ENCODE measurements at regions not wholly inside any gene's neighbourhood (a gene's known extent, or its start where the extent isn't known, plus 50 kb on each side); places are given as distances from the start of the nearest gene placed in this dataset.

GRCh38 chr10:105549731-105550130 lies 908.6 kb downstream of the SORCS3 start:
- no peak for TF ChIP-seq CTCF (IDR thresholded peaks at IDR 0.05; ENCODE audit: unreplicated experiment in 3 of 3)
- peaks cover 6% of the 10 kb centered on the region for H3K9me3 Mint-ChIP-seq
- H3K36me3 Mint-ChIP-seq (ENCODE audit: low read depth): no peaks in the 10 kb centered on the region
- H3K27ac Mint-ChIP-seq: no peak overlapping the region
- no peaks in the 10 kb centered on the region for H3K4me1 Mint-ChIP-seq
- H3K4me3 Mint-ChIP-seq: no peak overlapping the region
- H3K27me3 Mint-ChIP-seq (ENCODE audit: low read depth): no peaks in the 10 kb centered on the region

- H3K4me3 Mint-ChIP-seq: no peak overlapping the region
- H3K27ac Mint-ChIP-seq: no peak overlapping the region
- H3K9me3 Mint-ChIP-seq: peaks cover 6% of the 10 kb centered on the region
- no peak for TF ChIP-seq CTCF (IDR thresholded peaks at IDR 0.05; ENCODE audit: unreplicated experiment in 3 of 3)
- H3K36me3 Mint-ChIP-seq (ENCODE audit: low read depth): no peaks in the 10 kb centered on the region
- H3K27me3 Mint-ChIP-seq (ENCODE audit: low read depth): no peaks in the 10 kb centered on the region
- no peaks in the 10 kb centered on the region for H3K4me1 Mint-ChIP-seq
Measured at GRCh38 chr10:105545101-105545500, 904.0 kb downstream of the SORCS3 start.

- Mint-ChIP-seq H3K4me1 (no peaks in the 10 kb centered on the region), H3K9me3 (no peaks in the 10 kb centered on the region)
Measured at GRCh38 chr10:105540381-105540780, 899.3 kb downstream of the SORCS3 start.

GRCh38 chr10:105538874-105539273 lies 897.8 kb downstream of the SORCS3 start:
- Mint-ChIP-seq H3K36me3 (ENCODE audit: low read depth) (no peaks in the 10 kb centered on the region), H3K9me3 (peaks cover 3% of the 10 kb centered on the region), H3K4me1 (no peaks in the 10 kb centered on the region), H3K4me3 (no peak overlapping the region), H3K27ac (no peak overlapping the region), H3K27me3 (ENCODE audit: low read depth) (no peaks in the 10 kb centered on the region)
- no peak for TF ChIP-seq CTCF (IDR thresholded peaks at IDR 0.05; ENCODE audit: unreplicated experiment in 3 of 3)

More at GRCh38 chr10:105540381-105540780, 899.3 kb downstream of the SORCS3 start:
- H3K27me3 Mint-ChIP-seq (ENCODE audit: low read depth): no peaks in the 10 kb centered on the region
- TF ChIP-seq CTCF (IDR thresholded peaks at IDR 0.05; ENCODE audit: unreplicated experiment in 3 of 3): no peak
- no peaks in the 10 kb centered on the region for H3K36me3 Mint-ChIP-seq (ENCODE audit: low read depth)
- no peak overlapping the region for H3K4me3 Mint-ChIP-seq
- H3K27ac Mint-ChIP-seq: no peak overlapping the region

GRCh38 chr10:105535478-105535877 lies 894.4 kb downstream of the SORCS3 start:
- H3K4me3 Mint-ChIP-seq: no peak overlapping the region
- peaks cover 12% of the 10 kb centered on the region for H3K9me3 Mint-ChIP-seq
- H3K4me1 Mint-ChIP-seq: no peaks in the 10 kb centered on the region
- no peak for TF ChIP-seq CTCF (IDR thresholded peaks at IDR 0.05; ENCODE audit: unreplicated experiment in 3 of 3)
- H3K27me3 Mint-ChIP-seq (ENCODE audit: low read depth): no peaks in the 10 kb centered on the region
- no peaks in the 10 kb centered on the region for H3K36me3 Mint-ChIP-seq (ENCODE audit: low read depth)
- H3K27ac Mint-ChIP-seq: no peak overlapping the region

GRCh38 chr10:105534086-105534485 lies 893.0 kb downstream of the SORCS3 start:
- H3K9me3 Mint-ChIP-seq: peaks cover 12% of the 10 kb centered on the region
- H3K4me3 Mint-ChIP-seq: no peak overlapping the region
- no peak for TF ChIP-seq CTCF (IDR thresholded peaks at IDR 0.05; ENCODE audit: unreplicated experiment in 3 of 3)
- no peak overlapping the region for H3K27ac Mint-ChIP-seq
- H3K4me1 Mint-ChIP-seq: no peaks in the 10 kb centered on the region
- no peaks in the 10 kb centered on the region for H3K27me3 Mint-ChIP-seq (ENCODE audit: low read depth)
- no peaks in the 10 kb centered on the region for H3K36me3 Mint-ChIP-seq (ENCODE audit: low read depth)
